ENCODE measurements at regions not wholly inside any gene's neighbourhood (a gene's known extent, or its start where the extent isn't known, plus 50 kb on each side); places are given as distances from the start of the nearest gene placed in this dataset.

DNA sequence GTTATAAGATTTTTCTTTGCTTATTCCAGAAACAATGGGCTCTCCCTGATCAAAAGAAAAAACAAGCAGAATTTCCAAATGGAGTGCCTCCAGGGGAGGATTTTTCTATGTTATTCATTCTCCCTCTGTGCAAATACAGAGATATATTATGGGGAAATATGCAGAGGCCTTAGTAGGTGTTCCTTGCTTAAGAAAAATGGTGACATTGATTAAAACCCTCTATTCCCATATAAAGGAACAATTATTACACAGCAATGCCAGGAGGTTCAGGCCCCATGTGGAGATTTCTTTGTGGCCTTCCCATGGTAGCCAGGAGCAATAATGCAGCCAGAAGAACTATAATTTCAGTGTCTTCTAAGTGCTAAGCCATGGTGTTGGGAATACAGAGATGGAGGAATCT is 255.9 kb upstream of the CXCR4 start:
- DNase-seq (ENCODE audit: low spot score): no peak

DNA sequence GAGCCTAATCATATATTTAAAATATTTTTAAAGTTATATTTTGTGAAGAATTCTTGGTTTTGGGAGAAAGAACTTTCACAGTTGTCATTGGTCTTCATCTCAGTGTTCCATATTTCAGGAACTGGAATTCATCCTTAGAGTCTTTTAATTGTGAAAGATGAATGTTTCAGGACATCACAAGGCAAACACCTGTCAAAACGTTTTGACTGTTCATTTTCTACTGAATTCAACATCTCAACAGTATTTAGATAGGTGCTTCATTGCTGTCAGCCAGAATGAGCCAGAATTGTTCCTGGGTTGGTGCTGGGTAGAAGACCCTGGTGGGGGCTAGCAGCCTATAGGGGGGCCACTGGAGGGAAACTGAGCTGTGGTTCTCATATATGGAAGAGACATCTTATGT is 255.1 kb upstream of the CXCR4 start:
- no peak for DNase-seq (ENCODE audit: low spot score)

DNA sequence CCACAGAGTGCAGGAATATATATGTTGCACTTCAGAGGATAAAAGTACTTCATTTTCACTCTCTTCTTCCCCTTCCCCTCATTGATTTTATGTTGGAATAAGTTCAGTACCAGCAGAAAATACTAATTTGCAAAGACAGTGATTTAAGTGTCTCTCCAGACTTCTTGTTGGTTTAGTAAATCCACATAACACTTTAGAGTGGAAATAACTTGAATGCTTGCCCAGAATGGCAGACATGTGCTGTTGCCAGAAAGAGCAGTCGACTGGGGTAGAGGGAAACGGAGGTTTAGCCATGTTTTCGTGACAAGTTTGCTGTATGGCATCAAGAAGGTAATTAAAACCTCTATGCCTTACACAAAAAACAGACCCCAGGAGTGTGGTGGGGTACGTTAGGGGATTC is 246.0 kb upstream of the CXCR4 start:
- no peak for DNase-seq (ENCODE audit: low spot score)

DNA sequence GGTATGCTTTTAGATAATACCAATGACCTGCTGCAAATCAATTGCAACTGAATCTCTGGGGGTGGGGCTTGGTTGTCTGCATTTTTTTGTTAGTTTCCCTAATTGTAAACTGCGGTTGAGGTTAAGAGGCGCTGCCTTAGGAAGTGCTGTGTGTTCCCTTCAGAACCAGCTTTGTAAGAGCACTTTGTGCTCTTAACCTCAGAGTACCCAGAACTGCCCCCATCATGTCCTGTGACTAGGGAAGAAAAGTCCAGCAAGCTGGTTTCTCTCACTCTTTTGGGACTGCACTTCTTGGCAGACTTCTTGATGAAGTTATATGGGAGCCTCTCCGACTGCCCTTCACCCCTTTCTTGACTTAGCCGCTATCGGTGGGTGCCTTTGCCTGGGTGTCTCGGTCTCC is 245.5 kb upstream of the CXCR4 start:
- no peak for DNase-seq (ENCODE audit: low spot score)

GRCh38 chr2:136362676-136363390 is 244.9 kb upstream of the CXCR4 start:
- DNase-seq (ENCODE audit: low spot score): peak; percentile 64

GRCh38 chr2:136361521-136361920 is 243.6 kb upstream of the CXCR4 start:
- no peak for DNase-seq (ENCODE audit: low spot score)

- no peak for DNase-seq (ENCODE audit: low spot score)
Measured at GRCh38 chr2:136360790-136361189, 242.8 kb upstream of the CXCR4 start.

- no peak for DNase-seq (ENCODE audit: low spot score)
Measured at GRCh38 chr2:136359121-136359965, 241.4 kb upstream of the CXCR4 start.

- no peak for DNase-seq (ENCODE audit: low spot score)
Measured at GRCh38 chr2:136358576-136358975, 240.6 kb upstream of the CXCR4 start.

DNA sequence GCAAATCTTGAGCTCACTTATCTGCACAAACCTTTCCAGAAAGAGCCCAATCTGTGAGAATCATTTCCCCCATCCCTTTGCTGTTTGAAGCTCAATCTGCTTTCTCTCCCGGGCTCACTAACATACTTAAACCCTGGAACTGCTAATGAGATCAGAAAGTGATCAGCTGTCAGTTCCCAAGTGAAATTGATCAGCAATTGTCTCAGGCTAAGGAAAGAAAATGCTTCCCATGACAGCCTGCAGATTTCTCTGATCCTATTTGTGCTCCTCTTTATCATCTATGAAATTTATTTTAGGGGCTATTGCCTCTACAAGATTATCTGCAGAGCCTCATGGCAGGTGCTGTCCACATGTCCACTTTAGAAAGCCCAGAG is 239.0 kb upstream of the CXCR4 start:
- DNase-seq (ENCODE audit: low spot score): no peak

- DNase-seq (ENCODE audit: low spot score): no peak
Measured at GRCh38 chr2:136356125-136357006, 238.4 kb upstream of the CXCR4 start.

DNA sequence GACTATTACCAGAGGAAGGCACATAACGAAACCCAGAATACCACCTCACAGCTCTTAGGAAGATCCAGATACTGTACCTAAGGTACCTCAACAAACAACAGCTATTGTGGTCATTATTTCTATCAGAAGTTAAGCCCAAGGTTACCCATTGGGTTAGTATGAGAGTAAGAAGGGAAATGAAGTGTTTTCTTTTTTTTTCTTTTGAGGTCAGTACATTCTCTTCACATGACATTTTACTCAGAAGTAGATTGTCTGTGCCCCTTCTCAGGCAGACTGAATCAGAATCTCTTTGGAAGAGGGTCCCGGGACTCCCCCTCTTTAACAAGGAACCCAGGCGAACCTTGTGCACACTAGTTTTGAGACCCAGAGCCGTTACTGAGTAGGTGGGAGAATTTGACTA is 233.7 kb upstream of the CXCR4 start:
- DNase-seq (ENCODE audit: low spot score): no peak

DNA sequence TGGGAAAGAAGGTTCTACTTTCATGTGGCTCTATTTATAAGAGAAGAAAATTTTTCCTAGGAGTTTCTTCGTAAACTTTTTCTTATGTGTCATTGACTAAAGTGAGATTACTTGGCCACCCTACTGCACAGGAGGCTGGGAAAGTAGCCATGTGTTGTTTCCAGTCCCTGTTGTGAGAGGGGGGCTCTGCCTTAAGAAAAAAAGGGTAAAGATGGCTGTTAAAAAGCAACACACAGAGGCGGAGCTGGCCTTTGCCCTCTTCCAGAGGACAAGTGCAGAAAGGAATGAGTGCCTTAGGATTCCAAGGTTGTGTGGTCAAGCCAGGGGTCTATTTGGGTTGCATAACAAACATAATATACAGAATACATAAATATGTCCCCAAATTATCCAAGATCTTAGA is 230.0 kb upstream of the CXCR4 start:
- no peak for DNase-seq (ENCODE audit: low spot score)

DNA sequence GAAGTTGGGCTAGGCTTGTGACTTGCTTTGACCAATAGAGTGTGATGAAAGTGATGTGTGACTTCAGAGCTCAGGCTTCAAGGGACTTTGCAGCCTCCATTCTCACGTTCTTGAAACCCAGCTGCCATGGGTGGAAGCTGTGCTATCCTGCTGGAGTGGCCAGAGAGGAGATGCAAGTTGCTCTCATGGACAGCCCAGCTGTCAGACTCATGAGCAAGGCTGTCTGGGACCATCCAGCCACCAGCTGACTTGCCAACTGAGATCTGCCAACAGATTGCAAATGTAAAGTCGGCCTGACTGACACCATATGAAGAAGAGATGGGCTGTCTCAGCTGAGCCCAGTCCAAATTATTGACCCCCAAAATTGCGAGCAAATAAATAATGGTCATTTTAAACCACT is 226.4 kb upstream of the CXCR4 start:
- DNase-seq (ENCODE audit: low spot score): no peak

GRCh38 chr2:136342138-136342537 is 224.2 kb upstream of the CXCR4 start:
- no peak for DNase-seq (ENCODE audit: low spot score)

DNA sequence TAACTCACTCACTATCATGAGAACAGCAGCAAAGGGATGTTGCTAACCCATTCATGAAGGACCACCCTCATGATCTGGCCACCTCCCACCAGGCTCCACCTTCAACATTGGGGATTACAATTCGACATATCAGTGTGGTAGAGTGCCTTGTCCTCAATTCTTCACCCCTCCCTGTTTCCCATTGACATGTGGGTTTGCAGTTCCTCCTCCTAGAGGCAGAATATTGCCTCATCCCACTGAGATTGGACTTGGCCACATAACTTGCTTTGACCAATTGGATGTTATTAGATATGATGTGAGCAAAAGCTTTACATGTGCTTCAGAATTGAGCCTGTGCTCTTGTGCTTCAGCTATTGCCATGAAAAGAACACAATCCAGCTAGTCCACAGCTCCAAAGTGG is 217.0 kb upstream of the CXCR4 start:
- no peak for DNase-seq (ENCODE audit: low spot score)

DNA sequence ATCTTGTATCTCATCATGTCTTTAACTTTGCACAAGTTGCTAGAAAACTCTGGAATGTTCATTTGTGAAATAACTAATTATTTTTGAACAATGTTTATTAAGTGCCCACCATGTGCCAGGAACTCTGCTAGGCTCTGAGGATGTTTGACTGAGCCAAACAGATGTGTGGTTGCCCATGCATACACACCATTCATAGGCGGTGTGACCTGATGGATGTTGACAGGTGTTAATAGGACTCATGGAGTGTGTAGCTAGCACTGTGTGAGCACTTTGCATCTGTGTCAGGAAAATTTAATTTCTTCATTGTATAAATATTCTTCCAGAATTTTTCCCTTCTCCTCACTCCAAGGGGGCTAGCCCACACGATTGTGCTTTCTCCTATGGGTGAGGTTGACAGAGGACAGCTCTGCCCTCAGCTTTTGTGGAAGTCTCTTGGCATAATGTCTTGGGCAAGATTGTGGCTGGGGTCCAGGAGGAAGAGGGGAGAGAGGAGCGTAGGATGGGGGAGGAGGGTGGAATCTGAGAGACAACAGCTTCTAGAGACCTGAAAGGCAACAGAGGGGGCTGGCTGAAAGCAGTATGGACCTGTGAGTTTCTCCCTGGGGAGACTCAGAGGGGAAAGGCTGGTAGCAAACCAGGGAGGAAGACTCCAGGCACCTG is 214.6 kb upstream of the CXCR4 start:
- DNase-seq (ENCODE audit: low spot score): no peak

GRCh38 chr2:136331226-136331625 is 213.3 kb upstream of the CXCR4 start:
- no peak for DNase-seq (ENCODE audit: low spot score)

DNA sequence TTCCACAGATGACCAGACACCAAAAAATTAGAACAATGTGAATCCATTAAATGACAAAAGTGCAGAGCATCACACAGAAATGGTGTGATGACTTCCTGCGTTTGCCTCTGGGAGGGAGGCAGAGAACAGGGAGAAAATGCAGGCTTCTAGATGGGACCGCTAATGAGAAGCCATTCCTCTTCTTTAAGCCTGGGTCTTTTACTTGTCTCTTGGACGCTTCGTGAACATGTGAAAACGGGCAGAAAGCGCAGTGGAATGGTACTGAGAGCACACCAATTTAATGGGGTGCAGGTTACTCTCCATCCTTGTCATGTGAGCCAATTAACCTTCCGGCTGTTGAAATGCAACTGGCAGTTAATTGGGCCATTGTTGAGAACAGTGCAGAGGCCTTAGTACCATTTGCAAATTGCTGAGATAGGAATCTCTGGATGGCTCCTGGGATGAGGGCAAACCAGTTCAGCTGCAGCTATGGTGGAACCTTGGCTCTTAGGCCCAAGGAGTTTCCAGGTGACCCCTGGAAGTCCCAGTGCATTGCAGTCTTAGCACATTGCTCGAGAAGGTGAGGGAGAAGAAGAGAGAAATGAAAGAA is 210.4 kb upstream of the CXCR4 start:
- DNase-seq (ENCODE audit: low spot score): no peak

DNA sequence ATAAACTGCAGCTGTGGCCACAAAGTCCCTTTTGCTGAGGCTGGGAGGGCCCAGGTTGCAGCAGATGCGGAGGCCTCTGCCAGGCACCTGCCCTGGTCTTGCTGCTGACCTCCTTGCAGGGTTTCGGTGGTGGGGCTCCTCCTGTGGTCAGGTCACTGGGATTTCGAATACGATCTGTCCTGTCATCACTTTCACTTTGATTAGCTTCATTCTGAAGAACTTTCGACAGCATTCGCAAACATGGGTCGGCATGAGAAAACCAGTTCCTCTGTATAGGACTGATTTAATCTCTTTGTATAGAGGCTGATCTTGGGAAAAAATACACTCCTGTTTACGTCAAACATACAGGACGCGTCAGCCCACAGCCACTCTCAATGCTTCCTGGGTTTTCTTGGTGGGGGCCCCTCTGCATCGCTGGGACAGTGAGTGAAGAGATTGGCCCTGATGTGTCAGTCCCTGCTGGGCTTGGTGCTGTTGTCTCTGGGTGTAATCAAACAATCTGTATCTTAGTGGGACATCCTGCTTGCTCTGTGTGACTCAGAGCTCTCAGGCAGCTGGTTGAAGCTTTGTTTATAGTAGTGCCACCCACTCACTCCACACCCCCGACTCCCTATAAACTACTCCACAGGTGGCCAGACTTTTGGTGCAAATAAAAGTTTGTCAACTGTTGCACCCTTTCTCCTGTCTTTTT is 209.4 kb upstream of the CXCR4 start:
- peak; percentile 89 for DNase-seq (ENCODE audit: low spot score)

GRCh38 chr2:136325844-136326331 is 207.9 kb upstream of the CXCR4 start:
- DNase-seq (ENCODE audit: low spot score): no peak

Measured in CD4-positive, alpha-beta T cell treated with Interleukin-2 at 100 ng/mL for 4 hours (primary cell).